ENCODE measurements at regions not wholly inside any gene's neighbourhood (a gene's known extent, or its start where the extent isn't known, plus 50 kb on each side); places are given as distances from the start of the nearest gene placed in this dataset.

GRCh38 chr6:10170816-10171215 lies 244.1 kb downstream of the TFAP2A start:
- no peaks in the 10 kb centered on the region for H3K4me1 Mint-ChIP-seq
- no peak overlapping the region for H3K4me3 Mint-ChIP-seq
- POLR2A ChIA-PET, result no interaction called here
- no peaks in the 10 kb centered on the region for H3K36me3 Mint-ChIP-seq
- no peaks in the 10 kb centered on the region for H3K27me3 Mint-ChIP-seq
- no peak overlapping the region for H3K27ac Mint-ChIP-seq
- no peak for DNase-seq
- ATAC-seq (ENCODE audit: low read depth), result no peak
- peaks cover 3% of the 10 kb centered on the region for H3K9me3 Mint-ChIP-seq

GRCh38 chr6:10166031-10166430 lies 248.8 kb downstream of the TFAP2A start:
- Mint-ChIP-seq H3K27ac (no peak overlapping the region), H3K27me3 (no peaks in the 10 kb centered on the region), H3K4me1 (no peaks in the 10 kb centered on the region), H3K9me3 (peaks cover under 1% of the 10 kb centered on the region), H3K36me3 (no peaks in the 10 kb centered on the region), H3K4me3 (no peak overlapping the region)
- POLR2A ChIA-PET, result no interaction called here
- ATAC-seq (ENCODE audit: low read depth) (no peak), DNase-seq (no peak)

- no peaks in the 10 kb centered on the region for H3K9me3 Mint-ChIP-seq
- DNase-seq, result no peak
- no peaks in the 10 kb centered on the region for H3K27me3 Mint-ChIP-seq
These were observed 251.5 kb downstream of the TFAP2A start for GRCh38 chr6:10163203-10163962.

GRCh38 chr6:10156875-10157274 lies 258.0 kb downstream of the TFAP2A start:
- Mint-ChIP-seq H3K27ac (no peak overlapping the region), H3K9me3 (peaks cover 1% of the 10 kb centered on the region), H3K36me3 (no peaks in the 10 kb centered on the region), H3K4me1 (no peaks in the 10 kb centered on the region), H3K4me3 (no peak overlapping the region), H3K27me3 (no peaks in the 10 kb centered on the region)
- ATAC-seq (ENCODE audit: low read depth) (no peak), DNase-seq (no peak)
- POLR2A ChIA-PET, result no interaction called here

More at GRCh38 chr6:10163203-10163962, 251.5 kb downstream of the TFAP2A start:
- POLR2A ChIA-PET, result no interaction called here
- no peak overlapping the region for H3K27ac Mint-ChIP-seq
- no peaks in the 10 kb centered on the region for H3K4me1 Mint-ChIP-seq
- no peak for ATAC-seq (ENCODE audit: low read depth)
- H3K4me3 Mint-ChIP-seq, result no peak overlapping the region
- H3K36me3 Mint-ChIP-seq, result no peaks in the 10 kb centered on the region

DNA sequence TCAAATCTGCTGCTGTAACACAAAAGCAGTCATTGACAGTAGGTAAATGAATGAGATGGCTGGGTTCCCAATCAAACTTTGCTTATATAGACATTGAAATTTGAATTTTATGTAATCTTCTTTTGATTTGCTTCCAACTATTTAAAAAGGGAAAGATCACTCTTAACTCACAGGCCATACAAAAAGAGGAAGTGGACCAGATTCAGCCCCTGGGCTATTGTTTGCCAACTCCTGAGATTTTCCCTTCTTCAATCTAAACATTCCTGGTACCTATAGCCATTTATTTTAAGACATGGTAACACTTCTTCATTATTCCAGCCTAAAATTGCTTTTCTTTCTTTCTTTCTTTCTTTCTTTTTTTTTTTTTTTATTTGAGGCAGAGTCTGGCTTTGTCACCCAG lies 260.6 kb downstream of the TFAP2A start:
- H3K27ac Mint-ChIP-seq, result no peak overlapping the region
- H3K4me1 Mint-ChIP-seq, result no peaks in the 10 kb centered on the region
- DNase-seq (no peak), ATAC-seq (ENCODE audit: low read depth) (no peak)
- no peak overlapping the region for H3K4me3 Mint-ChIP-seq
- no peaks in the 10 kb centered on the region for H3K27me3 Mint-ChIP-seq
- peaks cover 1% of the 10 kb centered on the region for H3K9me3 Mint-ChIP-seq
- POLR2A ChIA-PET, result no interaction called here
- no peaks in the 10 kb centered on the region for H3K36me3 Mint-ChIP-seq

DNA sequence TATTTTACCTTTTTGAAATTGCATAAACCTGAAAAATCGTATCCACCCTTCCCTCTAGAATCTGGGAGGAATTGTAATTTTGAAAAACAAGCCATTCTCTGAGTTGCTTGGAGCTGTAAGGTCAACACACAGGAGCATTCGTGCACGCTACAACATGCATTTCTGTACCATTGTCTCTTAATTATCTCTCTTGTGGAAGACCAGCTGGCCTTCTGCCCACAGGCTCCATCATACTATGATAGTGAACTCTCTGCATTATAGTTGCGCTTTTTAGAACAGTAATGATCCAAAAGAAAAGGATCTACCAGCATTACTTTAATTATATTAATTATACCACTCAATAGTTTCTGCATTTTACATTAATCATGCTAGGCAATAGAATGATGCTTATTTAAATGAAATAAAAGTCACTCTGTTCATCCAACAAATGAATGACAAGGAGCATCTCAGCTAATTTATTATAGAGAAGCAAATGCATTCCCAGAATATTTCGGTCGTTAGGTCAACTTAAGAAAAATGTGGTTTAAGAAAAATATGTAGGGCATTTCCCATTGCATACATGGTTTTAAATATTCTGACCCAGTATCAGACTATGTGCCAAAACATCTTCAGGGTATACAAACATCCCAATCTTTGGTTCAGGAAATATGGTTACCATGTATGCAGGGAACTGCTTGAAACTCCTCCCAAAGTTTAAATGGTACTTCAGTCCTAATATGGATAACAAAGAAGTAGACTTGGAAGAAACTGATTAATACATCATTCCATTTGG lies 263.5 kb downstream of the TFAP2A start:
- Mint-ChIP-seq H3K27me3 (no peaks in the 10 kb centered on the region), H3K4me3 (no peak overlapping the region), H3K36me3 (no peaks in the 10 kb centered on the region), H3K9me3 (peaks cover 1% of the 10 kb centered on the region), H3K27ac (no peak overlapping the region), H3K4me1 (peaks cover 3% of the 10 kb centered on the region)
- POLR2A ChIA-PET, result no interaction called here
- ATAC-seq (ENCODE audit: low read depth) (no peak), DNase-seq (no peak)

GRCh38 chr6:10149603-10150002 lies 265.3 kb downstream of the TFAP2A start:
- H3K27ac Mint-ChIP-seq, result no peak overlapping the region
- H3K27me3 Mint-ChIP-seq, result no peaks in the 10 kb centered on the region
- POLR2A ChIA-PET, result no interaction called here
- H3K36me3 Mint-ChIP-seq, result no peaks in the 10 kb centered on the region
- H3K9me3 Mint-ChIP-seq, result no peaks in the 10 kb centered on the region
- DNase-seq (no peak), ATAC-seq (ENCODE audit: low read depth) (no peak)
- no peak overlapping the region for H3K4me3 Mint-ChIP-seq
- peaks cover 3% of the 10 kb centered on the region for H3K4me1 Mint-ChIP-seq

GRCh38 chr6:10146715-10147451 lies 268.0 kb downstream of the TFAP2A start:
- H3K4me3 Mint-ChIP-seq, result peak overlapping the region; percentile 65
- no peak for DNase-seq

GRCh38 chr6:10144772-10145171 lies 270.1 kb downstream of the TFAP2A start:
- POLR2A ChIA-PET, result no interaction called here
- Mint-ChIP-seq H3K9me3 (no peaks in the 10 kb centered on the region), H3K4me3 (no peak overlapping the region)

More at GRCh38 chr6:10146715-10147451, 268.0 kb downstream of the TFAP2A start:
- Mint-ChIP-seq H3K27ac (no peak overlapping the region), H3K36me3 (no peaks in the 10 kb centered on the region), H3K4me1 (peaks cover 3% of the 10 kb centered on the region), H3K9me3 (no peaks in the 10 kb centered on the region), H3K27me3 (no peaks in the 10 kb centered on the region)
- POLR2A ChIA-PET, result no interaction called here
- peak; percentile 52 for ATAC-seq (ENCODE audit: low read depth)

DNA sequence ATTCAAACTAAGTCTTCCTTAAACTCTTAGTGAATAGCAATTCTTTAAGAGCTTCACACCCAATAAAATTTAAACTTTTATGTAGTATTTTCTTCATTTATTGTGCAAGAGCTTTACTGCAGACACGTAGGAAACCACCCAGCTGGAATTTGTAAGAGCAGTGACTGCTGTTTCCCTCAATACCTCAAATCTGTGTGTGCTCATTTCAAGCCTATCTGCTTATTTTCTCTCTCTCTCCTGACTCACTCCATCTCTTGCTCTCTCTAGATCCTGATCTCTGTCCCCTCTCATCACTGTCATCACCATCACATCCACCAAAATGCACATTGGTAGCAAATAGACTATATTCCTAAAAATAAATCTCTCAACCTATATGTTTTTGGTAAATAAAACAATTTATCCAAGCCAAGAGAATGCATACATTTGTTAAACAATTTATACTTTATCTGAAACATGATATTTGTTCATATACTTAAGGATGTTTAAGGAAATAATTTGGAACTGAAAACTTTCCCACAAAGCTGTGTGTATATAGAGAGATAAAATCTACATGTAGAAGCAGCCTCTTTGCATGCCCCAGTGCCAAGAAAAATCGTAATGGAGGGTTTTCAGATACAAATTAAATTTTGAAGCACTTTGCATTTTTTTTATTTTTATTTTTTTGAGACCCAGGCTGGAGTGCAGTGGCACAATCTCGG lies 273.0 kb downstream of the TFAP2A start:
- Mint-ChIP-seq H3K9me3 (no peaks in the 10 kb centered on the region), H3K4me1 (peaks cover under 1% of the 10 kb centered on the region), H3K36me3 (no peaks in the 10 kb centered on the region), H3K27me3 (no peaks in the 10 kb centered on the region), H3K27ac (no peak overlapping the region), H3K4me3 (no peak overlapping the region)
- DNase-seq (no peak), ATAC-seq (ENCODE audit: low read depth) (no peak)
- POLR2A ChIA-PET, result no interaction called here

More at GRCh38 chr6:10144772-10145171, 270.1 kb downstream of the TFAP2A start:
- no peak for ATAC-seq (ENCODE audit: low read depth)
- Mint-ChIP-seq H3K4me1 (peaks cover 3% of the 10 kb centered on the region), H3K27me3 (no peaks in the 10 kb centered on the region), H3K36me3 (no peaks in the 10 kb centered on the region), H3K27ac (no peak overlapping the region)
- DNase-seq, result no peak

- DNase-seq (no peak), ATAC-seq (ENCODE audit: low read depth) (no peak)
- no peaks in the 10 kb centered on the region for H3K9me3 Mint-ChIP-seq
- H3K36me3 Mint-ChIP-seq, result no peaks in the 10 kb centered on the region
- H3K4me3 Mint-ChIP-seq, result no peak overlapping the region
- POLR2A ChIA-PET, result no interaction called here
- no peaks in the 10 kb centered on the region for H3K4me1 Mint-ChIP-seq
- no peaks in the 10 kb centered on the region for H3K27me3 Mint-ChIP-seq
- H3K27ac Mint-ChIP-seq, result no peak overlapping the region
These were observed 274.1 kb downstream of the TFAP2A start for GRCh38 chr6:10140824-10141223.

GRCh38 chr6:10140136-10140535 lies 274.7 kb downstream of the TFAP2A start:
- no peaks in the 10 kb centered on the region for H3K9me3 Mint-ChIP-seq
- no peaks in the 10 kb centered on the region for H3K27me3 Mint-ChIP-seq
- no peak overlapping the region for H3K4me3 Mint-ChIP-seq
- no peaks in the 10 kb centered on the region for H3K36me3 Mint-ChIP-seq
- H3K27ac Mint-ChIP-seq, result no peak overlapping the region
- POLR2A ChIA-PET, result no interaction called here
- no peaks in the 10 kb centered on the region for H3K4me1 Mint-ChIP-seq
- DNase-seq, result no peak
- no peak for ATAC-seq (ENCODE audit: low read depth)

DNA sequence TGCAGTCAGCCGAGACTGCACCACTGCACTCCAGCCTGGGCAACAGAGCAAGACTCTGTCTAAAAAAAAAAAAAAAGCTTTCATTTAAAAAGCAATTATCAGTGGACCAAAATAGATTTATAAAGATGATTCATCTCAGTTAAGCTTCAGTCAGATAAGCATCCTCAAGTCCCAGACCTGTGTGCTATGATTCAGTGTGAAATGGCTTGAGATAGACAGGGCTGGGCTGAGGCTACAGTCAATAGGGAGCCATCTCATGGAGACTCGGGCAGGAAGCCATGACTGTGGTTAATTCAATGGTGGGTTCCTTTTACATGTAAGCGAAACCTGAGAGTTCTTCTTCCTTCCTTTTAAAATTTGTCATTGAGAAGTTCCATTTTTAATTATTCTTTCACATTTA lies 276.0 kb downstream of the TFAP2A start:
- no peak overlapping the region for H3K27ac Mint-ChIP-seq
- DNase-seq (no peak), ATAC-seq (ENCODE audit: low read depth) (no peak)
- no peak overlapping the region for H3K4me3 Mint-ChIP-seq
- H3K9me3 Mint-ChIP-seq, result no peaks in the 10 kb centered on the region
- H3K36me3 Mint-ChIP-seq, result no peaks in the 10 kb centered on the region
- POLR2A ChIA-PET, result no interaction called here
- no peaks in the 10 kb centered on the region for H3K27me3 Mint-ChIP-seq
- no peaks in the 10 kb centered on the region for H3K4me1 Mint-ChIP-seq
